ENCODE measurements at regions not wholly inside any gene's neighbourhood (a gene's known extent, or its start where the extent isn't known, plus 50 kb on each side); places are given as distances from the start of the nearest gene placed in this dataset.
"Not testable (repeated sequence)": the region's sequence is repeated elsewhere in the genome, so short reads cannot be mapped to it uniquely, and the experiment has no call there.

DNA sequence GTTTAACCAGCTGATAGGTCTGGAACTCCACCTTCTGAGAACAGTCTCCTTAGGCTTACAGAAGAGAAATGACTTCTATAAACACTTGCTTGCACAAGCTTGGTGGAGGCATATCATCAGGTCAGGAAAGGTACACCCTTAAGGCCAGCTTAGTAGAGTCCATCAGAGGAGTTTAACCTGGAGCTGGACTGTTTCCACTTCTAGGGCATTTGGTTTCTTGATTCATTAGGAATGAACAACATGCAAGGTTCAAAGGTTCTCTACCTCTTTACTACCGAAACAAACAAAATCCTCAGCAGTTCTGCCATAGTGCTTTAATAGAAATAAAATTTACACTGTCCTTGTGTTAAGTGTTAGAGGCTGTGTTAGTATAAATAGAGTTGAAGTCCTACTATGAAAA lies 171.4 kb upstream of the NPY2R start:
- DNase-seq: no peak

DNA sequence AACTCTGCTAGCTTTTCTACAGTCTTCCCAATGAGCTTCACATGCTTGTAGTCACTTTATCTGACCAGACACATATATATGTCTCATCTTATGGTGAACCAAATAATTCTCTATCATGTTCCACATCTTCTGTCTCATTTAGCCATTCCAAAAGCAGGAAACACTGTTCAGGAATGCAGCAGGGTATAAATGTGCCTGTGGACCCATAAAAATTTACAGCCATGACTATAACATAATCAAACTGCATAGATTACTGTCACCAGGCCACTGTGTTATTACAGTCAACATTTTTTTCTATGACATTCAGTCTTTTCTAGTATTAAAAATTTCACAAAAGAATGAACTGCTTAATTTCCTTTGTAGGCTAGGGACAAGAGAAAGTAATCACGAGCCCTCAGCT lies 170.0 kb upstream of the NPY2R start:
- DNase-seq: no peak

DNA sequence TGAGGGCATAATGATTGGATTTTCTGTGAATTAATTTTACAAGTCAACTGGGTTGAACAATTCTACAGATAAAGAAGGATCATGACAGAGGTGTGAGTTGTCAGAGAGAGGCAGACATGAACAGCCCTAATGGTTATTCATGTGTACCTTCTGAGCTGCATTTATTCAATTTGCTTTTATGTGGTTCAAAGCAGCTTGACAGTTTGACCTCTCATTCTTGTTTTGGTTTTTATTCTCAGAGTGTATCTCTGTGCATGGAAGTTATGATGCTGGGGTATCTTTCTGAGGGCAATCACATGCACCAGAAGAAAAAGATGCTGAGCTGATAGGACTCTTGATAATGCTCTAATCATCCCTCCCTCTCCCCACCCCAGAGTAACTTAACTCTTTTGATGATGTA lies 169.3 kb upstream of the NPY2R start:
- no peak for DNase-seq

DNA sequence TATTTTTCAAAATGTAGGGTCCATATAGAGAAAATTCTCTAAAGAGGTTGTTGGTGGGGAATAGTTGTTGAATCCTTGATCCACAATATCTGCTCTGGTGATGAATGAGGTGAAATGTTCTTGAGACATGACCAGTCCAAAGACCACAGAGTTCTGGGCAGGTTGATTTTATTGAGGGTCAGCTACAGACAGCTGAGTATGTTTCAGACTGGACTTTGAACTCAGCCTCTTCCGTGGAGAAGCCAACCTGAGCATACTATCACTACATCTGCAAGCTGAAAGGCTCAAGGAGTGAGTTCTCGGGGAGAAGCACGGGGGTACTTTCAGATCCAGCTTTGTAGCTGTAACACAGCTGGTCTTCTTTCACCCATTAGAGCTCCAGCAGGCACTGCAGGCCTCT lies 168.4 kb upstream of the NPY2R start:
- DNase-seq: no peak

DNA sequence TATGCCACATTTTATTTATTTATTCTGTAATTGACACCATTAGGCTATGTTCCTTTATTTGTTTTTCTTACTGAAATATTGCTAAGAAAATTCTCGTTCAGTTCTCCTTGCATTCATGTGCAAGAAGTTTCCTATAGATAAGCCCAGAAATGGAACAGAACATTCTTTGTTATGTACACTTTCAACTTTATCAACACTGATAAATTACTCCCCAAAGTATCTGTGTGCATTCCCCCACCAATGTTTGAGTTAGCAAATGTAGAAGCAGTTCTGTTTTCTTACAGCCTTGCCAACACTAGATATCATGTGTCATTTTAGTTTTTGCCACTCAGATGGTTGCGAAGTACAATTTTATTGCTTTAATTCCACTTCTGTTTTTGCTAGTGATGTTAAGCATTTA lies 166.4 kb upstream of the NPY2R start:
- no peak for DNase-seq

DNA sequence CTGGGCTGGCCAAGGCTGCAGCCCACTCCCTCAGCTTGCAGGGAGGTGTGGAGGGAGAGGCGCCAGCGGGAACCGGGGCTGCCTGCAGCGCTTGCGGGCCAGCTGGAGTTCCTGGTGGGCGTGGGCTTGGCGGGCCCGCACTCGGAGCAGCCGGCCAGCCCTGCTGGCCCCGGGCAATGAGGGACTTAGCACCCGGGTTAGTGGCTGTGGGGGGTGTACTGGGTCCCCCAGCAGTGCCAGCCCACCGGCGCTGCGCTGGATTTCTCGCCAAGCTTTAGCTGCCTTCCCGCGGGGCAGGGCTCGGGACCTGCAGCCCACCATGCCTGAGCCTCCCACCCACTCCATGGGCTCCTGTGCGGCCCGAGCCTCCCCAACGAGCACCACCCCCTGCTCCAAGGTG lies 164.2 kb upstream of the NPY2R start:
- DNase-seq: not testable (repeated sequence)

DNA sequence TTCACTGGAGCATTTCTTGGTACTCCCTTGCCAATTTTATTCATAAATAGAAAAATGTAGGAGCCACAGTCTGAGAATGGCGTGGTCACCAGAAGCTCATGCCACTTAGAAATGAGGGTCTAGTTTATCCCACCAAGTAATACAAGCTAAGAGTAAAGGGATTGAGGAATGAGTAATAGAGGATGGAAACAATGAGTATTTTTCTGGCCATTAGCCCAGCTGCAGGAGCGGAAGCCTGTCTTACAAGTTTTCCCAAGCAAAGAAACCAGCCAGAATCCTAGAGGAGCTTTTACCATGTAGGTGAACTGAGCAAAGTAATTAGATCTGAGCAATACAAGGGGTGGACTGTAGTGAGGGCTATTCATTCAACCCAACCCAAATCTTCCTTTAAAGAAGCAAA lies 160.7 kb upstream of the NPY2R start:
- no peak for DNase-seq

DNA sequence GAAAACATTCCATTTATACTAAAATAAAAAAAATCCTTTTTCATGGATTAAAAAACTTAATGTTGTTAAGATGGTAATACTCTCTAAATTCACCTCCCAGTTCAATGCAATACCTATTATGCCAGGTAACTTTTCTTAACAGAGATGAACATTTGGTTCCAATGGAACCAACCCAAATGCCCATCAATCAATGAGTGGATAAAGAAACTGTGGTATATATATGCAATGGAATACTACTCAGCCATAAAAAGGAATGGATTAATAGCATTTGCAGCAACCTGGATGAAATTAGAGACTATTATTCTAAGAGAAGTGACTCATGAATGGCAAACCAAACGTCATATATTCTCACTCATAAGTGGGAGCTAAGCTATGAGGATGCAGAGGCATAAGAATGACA lies 154.4 kb upstream of the NPY2R start:
- not testable (repeated sequence) for DNase-seq

DNA sequence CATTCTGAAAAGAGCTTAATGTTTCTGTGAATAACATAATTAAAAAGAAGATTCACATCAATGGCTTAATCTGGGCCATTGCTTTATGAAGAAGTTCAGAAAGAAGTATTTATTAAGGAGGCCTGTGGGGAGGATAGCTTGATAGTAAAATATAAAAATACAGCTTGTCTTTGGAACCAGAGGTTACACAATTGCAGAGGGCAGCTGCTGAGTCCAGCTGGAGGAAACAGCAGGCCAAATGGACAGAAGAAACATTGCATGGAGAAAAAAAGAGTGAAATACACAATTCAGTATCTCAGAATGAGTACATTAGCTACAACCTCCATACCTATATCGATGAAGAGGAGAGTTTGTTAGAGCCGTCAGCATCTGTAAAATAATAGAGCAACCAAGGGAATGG lies 148.0 kb upstream of the NPY2R start:
- DNase-seq: no peak

DNA sequence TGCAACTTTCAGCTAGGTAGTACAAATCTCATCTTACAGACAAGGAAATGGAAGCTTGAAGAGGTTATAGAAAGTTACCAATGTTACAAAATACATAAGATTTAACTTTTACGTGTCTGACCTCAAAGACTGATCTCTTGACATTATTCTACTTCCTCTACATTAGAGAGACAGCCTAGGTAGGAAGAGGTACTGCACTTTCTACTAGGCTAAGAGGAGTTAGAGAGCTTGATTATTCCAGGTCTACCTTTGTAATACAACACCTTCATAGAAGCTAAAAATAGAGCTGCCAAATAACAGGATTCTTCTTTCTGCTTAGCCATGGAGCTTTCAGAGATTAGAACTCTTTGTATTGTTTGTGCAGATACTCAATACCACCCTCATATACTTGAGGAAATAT lies 147.6 kb upstream of the NPY2R start:
- DNase-seq: no peak

DNA sequence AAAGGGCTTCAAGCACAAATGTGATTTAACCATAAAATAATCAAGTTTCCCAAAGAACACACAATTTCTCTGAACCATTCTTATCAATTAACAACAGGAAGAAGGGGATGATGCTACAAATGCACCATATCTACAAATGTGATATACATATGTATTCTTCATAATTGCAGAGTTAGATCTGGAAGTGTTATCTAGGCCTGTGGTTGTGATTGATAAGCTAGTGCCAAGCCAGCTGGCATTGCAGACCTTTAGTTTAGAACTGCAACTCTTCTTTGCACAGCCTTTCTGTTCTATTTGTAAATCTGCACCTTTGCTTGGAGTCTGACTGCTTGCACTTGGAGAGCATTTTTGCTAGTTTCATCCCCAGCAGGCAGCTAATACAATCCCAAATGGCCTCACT lies 145.5 kb upstream of the NPY2R start:
- DNase-seq: no peak

DNA sequence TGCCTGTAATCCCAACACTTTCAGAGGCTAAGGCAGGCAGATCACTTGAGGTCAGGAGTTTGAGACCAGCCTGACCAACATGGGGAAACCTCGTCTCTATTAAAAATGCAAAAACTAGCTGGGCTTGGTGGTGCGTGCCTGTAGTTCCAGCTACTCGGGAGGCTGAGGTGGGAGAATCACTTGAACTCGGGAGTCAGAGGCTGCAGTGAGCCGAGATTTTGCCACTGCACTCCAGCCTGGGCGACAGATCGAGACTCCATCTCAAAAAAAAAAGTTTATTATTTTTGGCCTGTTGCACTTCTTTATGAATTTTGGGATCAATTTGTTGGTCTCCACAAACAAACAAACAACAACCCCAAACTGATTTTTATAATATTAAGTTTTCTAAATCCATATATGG lies 143.5 kb upstream of the NPY2R start:
- DNase-seq: not testable (repeated sequence)

DNA sequence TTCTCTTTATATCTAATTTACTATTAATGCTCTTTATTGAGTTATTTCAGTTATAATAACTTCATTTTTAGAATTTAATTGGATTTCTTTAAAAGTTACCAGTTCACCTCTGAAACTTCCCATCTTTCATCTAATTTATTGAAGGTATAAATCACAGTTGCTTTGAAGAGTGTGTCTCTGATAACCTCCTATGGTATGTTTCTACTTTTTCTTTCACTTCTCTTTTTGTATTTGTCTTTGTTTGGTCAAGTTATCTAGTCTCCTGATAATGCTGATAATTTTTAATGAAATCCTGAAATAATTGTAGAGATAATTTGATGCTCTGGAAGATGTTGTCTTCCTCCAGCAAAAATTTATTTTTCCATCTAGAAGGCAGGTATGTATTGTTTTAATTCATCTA lies 141.6 kb upstream of the NPY2R start:
- DNase-seq: no peak

DNA sequence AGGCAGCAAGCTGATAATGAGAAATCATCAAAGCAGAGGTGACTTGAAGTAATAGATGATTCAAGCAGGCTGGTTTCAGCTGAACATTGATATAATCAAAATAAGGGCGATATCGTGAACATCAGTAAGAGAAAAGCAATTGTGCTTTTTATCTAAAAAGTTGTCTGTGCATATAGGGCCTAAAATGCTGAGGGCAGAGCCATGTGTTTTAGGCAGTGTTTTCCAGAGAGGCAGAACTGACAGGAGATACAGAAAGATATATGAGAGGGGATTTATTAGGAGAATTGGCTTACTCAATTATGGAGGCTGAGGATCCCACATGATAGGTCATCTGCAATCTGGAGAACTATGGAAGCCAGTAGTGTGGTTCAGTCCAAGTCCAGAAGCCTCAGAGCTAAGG lies 136.5 kb upstream of the NPY2R start:
- no peak for DNase-seq

DNA sequence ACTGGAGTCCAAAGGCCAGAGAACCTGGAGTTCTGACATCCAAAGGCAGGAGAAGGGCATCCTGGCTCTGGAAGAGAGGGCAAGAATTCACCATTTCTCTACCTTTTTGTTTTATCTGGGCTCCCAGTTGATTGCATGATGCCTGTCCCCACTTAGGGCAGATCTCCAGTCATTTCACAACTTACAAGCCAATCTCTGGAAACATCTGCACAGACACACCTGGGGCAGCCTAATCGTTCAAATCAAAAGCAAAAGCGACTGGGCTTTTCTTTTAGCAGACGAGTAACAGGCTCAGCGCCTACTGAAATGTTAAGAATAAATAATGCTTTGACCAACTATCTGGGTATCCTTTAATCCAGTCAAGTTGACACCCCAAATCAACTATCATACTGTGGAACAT lies 136.0 kb upstream of the NPY2R start:
- no peak for DNase-seq

DNA sequence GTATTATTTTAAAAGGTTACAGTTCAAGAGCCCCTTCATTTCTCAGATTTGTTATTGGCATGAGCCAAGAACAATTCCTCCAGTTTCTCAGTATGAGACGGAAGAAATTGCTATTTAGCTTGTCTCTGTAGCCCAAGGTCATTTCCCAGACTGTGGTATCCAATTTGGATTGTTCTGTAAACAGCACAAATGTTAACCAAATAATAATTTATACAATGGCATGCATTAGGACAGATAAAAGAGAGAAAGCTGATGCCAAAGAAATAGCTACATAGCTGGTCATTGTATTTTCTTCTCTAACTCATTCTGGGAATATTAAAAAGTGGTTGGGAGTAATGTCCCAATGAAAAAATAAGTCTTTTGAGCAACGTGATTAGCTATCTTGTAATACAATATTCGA lies 134.6 kb upstream of the NPY2R start:
- no peak for DNase-seq

DNA sequence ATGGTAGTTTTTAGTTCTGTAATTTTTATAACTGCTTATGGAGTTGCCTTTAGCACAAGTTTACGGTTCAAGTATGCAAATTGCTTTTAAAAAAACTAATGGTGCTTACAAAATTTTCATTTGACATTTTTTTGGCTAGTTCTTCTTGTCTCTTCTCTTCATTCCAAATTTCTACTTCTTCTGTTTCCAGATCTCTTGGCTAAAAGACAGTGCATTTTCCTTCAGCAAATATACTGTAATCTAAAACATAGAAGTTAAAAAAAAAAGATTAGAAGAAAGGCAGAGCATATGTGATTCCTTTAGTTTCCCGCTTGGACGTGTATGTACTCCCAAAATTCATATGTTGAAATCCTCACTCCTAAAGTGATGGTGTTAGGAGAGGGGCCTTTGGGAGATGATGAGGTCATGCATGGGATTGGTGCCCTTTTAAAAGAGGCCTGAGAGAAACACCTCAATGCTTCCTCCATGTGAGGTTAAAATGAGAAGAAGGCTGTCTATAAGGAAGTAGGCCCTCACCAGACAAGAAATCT lies 132.1 kb upstream of the NPY2R start:
- DNase-seq: no peak

DNA sequence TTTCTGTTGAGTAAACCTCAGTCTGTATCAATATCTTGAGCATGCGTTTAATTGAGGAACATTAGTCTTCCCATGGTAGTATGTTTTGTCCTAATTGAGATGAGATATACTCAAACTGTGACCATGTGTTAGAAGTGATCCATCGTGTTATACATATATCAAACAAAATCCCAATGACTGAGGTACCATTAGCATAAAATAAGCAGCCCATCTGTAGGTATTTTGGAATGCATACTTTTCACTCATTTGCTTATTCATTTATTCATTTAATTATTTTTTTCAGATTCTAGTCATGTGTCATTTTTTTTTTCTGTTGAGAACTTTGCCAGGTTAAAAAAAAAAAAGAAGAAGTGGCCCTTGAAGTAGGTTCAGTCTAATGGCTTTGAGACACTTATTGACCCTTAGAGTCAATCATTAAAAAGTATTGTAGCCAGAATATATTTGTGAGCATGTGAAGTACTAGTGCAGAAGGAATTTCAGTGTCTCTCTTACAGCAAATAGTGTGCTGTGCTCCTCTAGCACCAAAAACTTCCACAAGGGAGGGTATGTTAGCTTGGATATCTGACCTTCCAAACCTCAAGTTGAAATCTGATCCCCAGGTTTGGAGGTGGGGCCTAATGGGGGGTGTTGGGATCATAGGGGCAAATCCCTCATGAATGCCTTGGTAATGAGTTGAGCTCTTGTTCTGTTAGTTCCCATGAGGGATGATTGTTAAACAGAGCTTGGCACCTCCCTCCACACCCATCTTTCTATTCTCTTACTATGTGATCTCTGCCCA lies 130.8 kb upstream of the NPY2R start:
- no peak for DNase-seq

DNA sequence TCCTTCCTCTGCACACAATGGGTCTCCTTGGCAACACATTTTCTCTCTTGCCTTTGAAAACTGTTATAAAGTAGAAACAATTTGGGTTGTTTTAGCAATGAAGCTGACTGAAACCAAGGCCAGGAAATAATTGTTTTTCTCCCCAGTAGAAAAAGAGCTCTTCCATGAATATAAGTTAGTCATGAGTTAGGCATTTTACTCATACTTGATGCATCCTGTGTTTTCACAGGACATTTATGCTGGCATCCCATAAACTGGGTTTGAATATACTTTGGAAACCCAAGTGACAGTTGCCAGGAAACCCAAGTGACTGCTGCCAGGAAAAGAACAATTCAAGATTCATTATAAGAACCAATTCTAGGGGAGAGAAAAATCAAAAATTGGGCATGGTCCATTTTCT lies 128.6 kb upstream of the NPY2R start:
- DNase-seq: no peak

DNA sequence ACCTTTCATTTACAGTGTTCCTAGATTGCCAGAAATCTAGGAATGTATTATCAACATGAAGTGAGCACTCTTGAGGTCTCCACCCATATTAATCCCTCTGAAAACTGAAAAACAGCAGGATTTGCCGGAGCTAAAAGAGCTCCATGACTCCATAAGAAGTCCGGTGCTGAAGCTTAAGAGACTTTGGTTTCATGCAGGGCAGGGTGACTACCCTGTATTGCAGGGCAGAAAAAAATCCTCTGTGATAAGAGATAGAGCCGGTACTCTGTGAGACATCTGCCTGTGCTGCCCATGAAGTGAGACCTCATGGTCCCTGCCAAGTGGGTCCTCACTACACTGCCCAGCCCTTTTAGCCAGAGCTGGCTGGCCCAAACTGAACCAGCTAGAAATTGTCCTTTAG lies 127.2 kb upstream of the NPY2R start:
- no peak for DNase-seq

DNA sequence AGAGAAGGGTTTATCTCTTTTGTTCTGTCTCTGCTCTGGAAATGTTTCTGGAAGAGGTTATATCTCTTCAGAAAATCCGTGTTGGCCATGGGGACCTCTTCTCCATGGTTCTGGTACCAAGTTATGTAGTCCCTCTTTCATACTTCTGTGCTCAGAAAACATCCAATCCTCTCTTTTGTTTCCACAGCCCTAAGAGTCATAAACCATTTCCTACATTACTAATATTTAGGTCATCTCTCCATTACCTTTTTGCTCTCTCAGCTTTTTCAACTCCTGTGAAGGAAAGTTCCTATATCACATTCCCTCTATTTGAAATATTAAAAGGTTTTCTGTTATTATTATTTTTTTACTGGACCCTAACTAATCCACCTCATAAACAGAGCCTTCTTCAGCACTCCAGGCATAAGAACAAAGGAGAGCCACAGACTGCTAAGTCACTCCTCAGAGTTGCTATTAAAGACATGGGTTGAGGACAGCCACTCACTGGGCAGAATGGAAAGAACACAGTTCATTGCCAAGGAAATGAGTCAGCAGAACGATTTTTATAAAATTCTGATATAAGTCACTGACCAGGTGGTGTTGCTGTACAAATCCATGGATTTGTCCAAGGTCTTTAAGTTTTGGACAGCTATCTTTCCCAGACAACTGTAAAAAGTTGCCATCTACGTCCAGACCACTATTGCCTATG lies 122.4 kb upstream of the NPY2R start:
- DNase-seq: no peak

DNA sequence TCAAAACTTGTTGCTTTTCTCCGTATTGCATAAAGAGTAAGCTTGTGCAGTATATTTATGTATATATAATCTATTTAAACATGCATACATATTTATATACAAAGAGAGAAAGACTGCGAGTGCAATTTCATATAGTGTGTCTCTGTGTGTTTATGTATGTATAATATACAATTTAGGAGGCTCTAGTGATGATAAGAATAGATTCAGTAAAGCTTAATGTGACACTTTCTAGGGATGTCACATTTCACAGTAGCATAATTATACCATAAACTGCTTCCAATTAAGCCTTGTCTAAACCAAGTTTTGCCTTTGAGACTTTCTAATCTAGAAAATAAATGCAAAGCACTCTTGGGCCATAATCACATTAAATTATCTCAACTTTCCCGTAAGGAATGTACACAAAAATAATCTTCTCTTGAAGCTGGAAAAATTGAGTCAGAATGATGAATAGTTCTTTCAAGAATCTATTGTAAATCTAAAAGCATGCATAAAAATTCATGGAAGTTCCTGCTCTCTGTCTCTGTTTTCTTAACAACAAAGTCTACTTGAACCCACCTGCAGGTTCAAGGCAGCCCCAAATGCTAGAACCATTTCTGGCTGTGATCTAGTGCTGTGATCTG lies 114.1 kb upstream of the NPY2R start:
- no peak for DNase-seq

DNA sequence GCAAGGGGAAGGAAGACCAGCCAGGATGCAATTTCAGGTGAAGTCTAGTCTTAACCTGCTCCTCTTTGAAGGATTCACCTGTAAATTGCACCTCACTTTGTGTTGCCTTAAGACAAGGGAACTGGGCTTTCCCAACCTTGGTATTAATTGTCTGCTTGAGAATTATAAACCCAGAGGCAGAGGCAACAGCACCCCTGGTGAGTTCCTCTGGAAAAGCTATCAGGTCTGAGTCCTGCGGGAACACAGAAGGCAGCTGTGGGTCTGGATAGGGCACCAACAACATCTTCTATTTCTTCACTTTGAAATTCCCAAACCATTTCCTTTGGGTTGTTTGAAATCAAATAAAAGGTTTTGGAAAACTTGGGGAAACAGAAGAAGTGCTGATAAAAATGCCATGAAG lies 109.2 kb upstream of the NPY2R start:
- no peak for DNase-seq

DNA sequence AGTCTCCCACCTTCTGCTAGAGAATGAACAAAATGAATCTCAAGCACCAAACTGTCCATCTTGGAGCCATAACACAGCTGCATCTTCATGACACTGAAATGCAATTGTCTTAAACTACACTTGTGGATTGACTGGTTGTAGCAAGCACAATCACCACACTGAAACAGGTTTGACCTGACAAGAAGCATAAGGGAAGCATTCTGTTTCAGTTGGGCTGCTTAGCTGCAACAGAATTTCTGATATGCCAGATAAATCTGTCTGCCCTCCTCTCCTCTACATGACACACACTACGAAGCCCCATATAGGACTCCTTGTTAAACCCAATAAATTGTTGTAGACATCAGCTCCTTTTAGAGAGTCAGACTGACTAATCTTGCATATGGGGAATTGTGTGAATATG lies 101.8 kb upstream of the NPY2R start:
- no peak for DNase-seq

Data from NCI-H1105 treated with DMSO at 0.1 percent for 48 hours (cell line).